Trophoblast cell (in vitro differentiated cells and primary cell): ENCODE measurements at regions not wholly inside any gene's neighbourhood (a gene's known extent, or its start where the extent isn't known, plus 50 kb on each side); places are given as distances from the start of the nearest gene placed in this dataset.

Experiments used
- DNase-seq, 2 donors: peaks; one replicate each; pipeline ENCODE4 v3.0.0-alpha.2; 2016
- H2AFZ ChIP-seq: 2 replicates; pipeline ENCODE4 v1.6.1; 2013; ENCODE audit warnings: low read length, moderate library complexity, mild to moderate bottlenecking; ENCODE audit not compliant: insufficient read depth, poor library complexity
- H2AK5ac ChIP-seq: 2 replicates; pipeline ENCODE4 v1.6.1; 2013; ENCODE audit warnings: mild to moderate bottlenecking, low read length
- H2BK120ac ChIP-seq: 2 replicates; pipeline ENCODE4 v1.6.1; 2013; ENCODE audit warnings: low read length, mild to moderate bottlenecking, moderate library complexity; ENCODE audit not compliant: insufficient read depth, poor library complexity
- H2BK12ac ChIP-seq: 2 replicates; pipeline ENCODE4 v1.6.1; 2013; ENCODE audit warnings: mild to moderate bottlenecking, low read length, moderate library complexity
- H2BK5ac ChIP-seq: 2 replicates; pipeline ENCODE4 v1.6.1; 2013; ENCODE audit warnings: low read length, low read depth, moderate library complexity, mild to moderate bottlenecking; ENCODE audit not compliant: poor library complexity
- H3K14ac ChIP-seq: 2 replicates; pipeline ENCODE4 v1.6.1; 2013; ENCODE audit warnings: mild to moderate bottlenecking, low read length
- H3K18ac ChIP-seq: 2 replicates; pipeline ENCODE4 v1.6.1; 2013; ENCODE audit warnings: mild to moderate bottlenecking, low read length
- H3K23ac ChIP-seq: 2 replicates; pipeline ENCODE4 v1.6.1; 2013; ENCODE audit warnings: low read length
- H3K27ac ChIP-seq: 2 replicates; pipeline ENCODE4 v1.5.1; 2013; ENCODE audit warnings: low read depth, mild to moderate bottlenecking, inconsistent platforms, low read length, moderate library complexity
- H3K27me3 ChIP-seq: 2 replicates; pipeline ENCODE4 v1.6.1; 2013; ENCODE audit warnings: inconsistent platforms, mild to moderate bottlenecking, low read length, moderate library complexity; ENCODE audit not compliant: insufficient read depth
- H3K36me3 ChIP-seq, 2 experiments: 1 replicate in 1 of 2; 2 replicates in 1 of 2; pipeline ENCODE4 v1.6.1; 2013; ENCODE audit warnings: low read length in 2 of 2, mild to moderate bottlenecking in 2 of 2, moderate library complexity in 1 of 2; ENCODE audit not compliant: insufficient read depth in 2 of 2, control insufficient read depth in 1 of 2
- H3K4ac ChIP-seq: 2 replicates; pipeline ENCODE4 v1.6.1; 2013; ENCODE audit warnings: low read depth, mild to moderate bottlenecking, low read length, moderate library complexity
- H3K4me1 ChIP-seq, 2 experiments: 1 replicate in 1 of 2; 2 replicates in 1 of 2; pipeline ENCODE4 v1.6.1; 2013; ENCODE audit warnings: low read length in 2 of 2, mild to moderate bottlenecking in 2 of 2, moderate library complexity in 1 of 2; ENCODE audit not compliant: insufficient read depth in 2 of 2, control insufficient read depth in 1 of 2
- H3K4me2 ChIP-seq: 2 replicates; pipeline ENCODE4 v1.6.1; 2013; ENCODE audit warnings: inconsistent platforms, mild to moderate bottlenecking, low read length, moderate library complexity
- H3K4me3 ChIP-seq: 2 replicates; pipeline ENCODE4 v1.5.1; 2013; ENCODE audit warnings: mild to moderate bottlenecking, low read depth, low read length, inconsistent platforms
- H3K79me1 ChIP-seq: one replicate; pipeline ENCODE4 v1.6.1; 2013; ENCODE audit warnings: low read length
- H3K79me2 ChIP-seq: 2 replicates; pipeline ENCODE4 v1.6.1; 2013; ENCODE audit warnings: low read length, mild to moderate bottlenecking; ENCODE audit not compliant: control insufficient read depth, insufficient read depth, poor library complexity
- H3K9ac ChIP-seq: 2 replicates; pipeline ENCODE4 v1.6.1; 2013; ENCODE audit warnings: mild to moderate bottlenecking, low read length
- H3K9me3 ChIP-seq: 2 replicates; pipeline ENCODE4 v1.6.1; 2013; ENCODE audit warnings: low read depth, mild to moderate bottlenecking, control low read depth, inconsistent platforms, low read length; ENCODE audit not compliant: insufficient read depth
- H4K12ac ChIP-seq: 2 replicates; pipeline ENCODE4 v1.6.1; 2013; ENCODE audit warnings: low read depth, mild to moderate bottlenecking, low read length, moderate library complexity
- H4K8ac ChIP-seq: 2 replicates; pipeline ENCODE4 v1.6.1; 2013; ENCODE audit warnings: low read depth, mild to moderate bottlenecking, low read length, moderate library complexity
- H4K91ac ChIP-seq: one replicate; pipeline ENCODE4 v1.6.1; 2013; ENCODE audit warnings: low read depth, mild to moderate bottlenecking, low read length, moderate library complexity
- WGBS: extraction: QIAGEN DNeasy Blood & Tissue Kit; methylation state at CpG from one replicate; pipeline ENCODE4 v1.1.7; 2013; ENCODE audit warnings: missing lambda C conversion rate; ENCODE audit not compliant: insufficient read length, insufficient coverage; ENCODE audit errors: extremely low coverage; 5-methylcytosine and 5-hydroxymethylcytosine counted together

DNA sequence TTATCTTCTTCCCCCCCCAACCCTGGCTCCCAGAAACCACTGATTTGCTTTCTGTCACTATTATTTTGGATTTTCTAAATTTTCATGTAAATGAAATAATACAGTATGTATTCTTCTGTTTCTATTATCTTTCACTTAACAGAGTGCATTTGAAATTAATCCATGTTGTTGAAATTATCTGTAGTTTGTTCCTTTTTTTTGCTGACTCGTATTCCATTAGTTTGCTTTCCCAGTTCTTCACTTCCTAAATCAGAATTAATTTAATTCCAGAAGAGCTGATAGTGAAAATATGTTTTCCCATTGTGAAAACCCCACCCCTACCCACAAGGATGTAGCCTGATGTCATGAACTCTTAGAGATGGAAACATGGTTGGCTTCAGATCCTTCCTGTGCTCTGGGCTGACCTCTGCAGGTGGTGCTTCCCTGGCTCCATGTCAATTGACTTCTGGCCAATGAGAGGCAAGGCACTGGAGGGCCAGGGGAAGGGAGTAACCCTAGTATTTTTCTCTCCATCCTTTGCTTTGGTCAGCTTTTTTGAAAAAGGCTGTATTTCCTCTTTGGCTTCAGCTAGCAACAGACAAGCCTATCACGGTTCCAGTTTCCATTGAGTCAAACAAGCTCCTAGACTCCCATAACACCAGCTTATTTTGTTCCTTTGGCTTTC lies 244.4 kb upstream of the HSF2 start:
- H3K79me2 ChIP-seq, result no peaks in the 10 kb centered on the region
- H2AK5ac ChIP-seq, result no peak overlapping the region
- WGBS, result no CpG with 5 or more reads among the region's 2 CpGs
- no peak overlapping the region for H2BK12ac ChIP-seq
- H3K4me2 ChIP-seq, result no peak overlapping the region
- no peaks in the 10 kb centered on the region for H3K4me1 ChIP-seq
- no peak overlapping the region for H3K9ac ChIP-seq
- no peak overlapping the region for H3K4me3 ChIP-seq
- no peak overlapping the region for H3K27ac ChIP-seq
- H4K8ac ChIP-seq, result no peak overlapping the region
- no peaks in the 10 kb centered on the region for H3K9me3 ChIP-seq
- H3K23ac ChIP-seq, result no peak overlapping the region
- no peak overlapping the region for H2BK120ac ChIP-seq
- no peak overlapping the region for H3K18ac ChIP-seq
- H3K36me3 ChIP-seq, result no peaks in the 10 kb centered on the region
- no peak overlapping the region for H4K12ac ChIP-seq
- H3K79me1 ChIP-seq, result no peaks in the 10 kb centered on the region
- no peaks in the 10 kb centered on the region for H3K27me3 ChIP-seq
- no peak overlapping the region for H3K14ac ChIP-seq
- no peak overlapping the region for H4K91ac ChIP-seq
- no peak overlapping the region for H2AFZ ChIP-seq
- H3K4ac ChIP-seq, result no peak overlapping the region
- no peak overlapping the region for H2BK5ac ChIP-seq
- DNase-seq, result no peak

DNA sequence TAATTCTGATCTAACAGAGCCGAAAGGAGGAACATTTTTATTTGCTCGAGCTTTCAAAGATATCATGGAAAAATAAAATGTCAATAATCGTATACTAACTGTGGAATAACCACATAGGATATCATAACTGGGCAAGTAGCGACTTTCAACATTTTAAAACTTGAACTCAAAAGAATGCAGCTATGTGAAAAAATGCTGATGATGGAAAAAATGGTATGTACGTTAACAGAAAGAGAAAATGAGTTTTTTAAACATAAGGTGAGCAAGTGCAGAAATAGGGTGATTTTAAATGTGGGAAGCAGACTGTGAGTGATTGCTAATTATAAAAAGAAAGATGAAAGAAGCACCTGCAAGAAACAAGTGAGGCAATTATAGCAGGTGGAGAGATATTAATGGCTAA lies 238.3 kb upstream of the HSF2 start:
- no peak overlapping the region for H3K18ac ChIP-seq
- no peak overlapping the region for H3K23ac ChIP-seq
- H3K36me3 ChIP-seq, result no peaks in the 10 kb centered on the region
- H3K14ac ChIP-seq, result no peak overlapping the region
- no peak overlapping the region for H3K4me2 ChIP-seq
- 100% methylated on average over 1 of the region's 5 CpGs for WGBS
- no peak overlapping the region for H3K4ac ChIP-seq
- no peak overlapping the region for H3K9ac ChIP-seq
- no peak overlapping the region for H2BK5ac ChIP-seq
- H2BK12ac ChIP-seq, result no peak overlapping the region
- H2AK5ac ChIP-seq, result no peak overlapping the region
- no peak overlapping the region for H3K4me3 ChIP-seq
- H3K9me3 ChIP-seq, result no peaks in the 10 kb centered on the region
- H4K12ac ChIP-seq, result no peak overlapping the region
- no peak overlapping the region for H2AFZ ChIP-seq
- no peak overlapping the region for H4K91ac ChIP-seq
- H3K79me2 ChIP-seq, result no peaks in the 10 kb centered on the region
- H2BK120ac ChIP-seq, result no peak overlapping the region
- no peak overlapping the region for H3K27ac ChIP-seq
- H4K8ac ChIP-seq, result no peak overlapping the region
- no peaks in the 10 kb centered on the region for H3K27me3 ChIP-seq
- no peaks in the 10 kb centered on the region for H3K4me1 ChIP-seq
- no peak for DNase-seq
- no peaks in the 10 kb centered on the region for H3K79me1 ChIP-seq

DNA sequence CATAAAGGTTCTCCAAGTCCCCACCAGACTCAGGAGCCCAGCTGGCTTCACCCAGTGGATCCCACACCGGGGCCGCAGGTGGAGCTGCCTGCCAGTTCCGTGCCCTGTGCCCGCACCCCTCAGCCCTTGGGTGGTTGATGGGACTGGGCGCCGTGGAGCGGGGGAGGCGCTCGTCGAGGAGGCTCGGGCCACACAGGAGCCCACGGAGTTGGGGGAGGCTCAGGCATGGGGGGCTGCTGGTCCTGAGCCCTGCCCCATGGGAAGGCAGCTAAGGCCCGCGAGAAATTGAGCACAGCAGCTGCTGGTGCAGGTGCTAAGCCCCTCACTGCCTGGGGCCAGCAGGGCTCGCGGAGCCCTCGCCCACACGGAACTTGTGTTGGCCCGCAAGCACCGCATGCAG lies 234.4 kb upstream of the HSF2 start:
- H3K18ac ChIP-seq, result no peak overlapping the region
- H3K4me2 ChIP-seq, result no peak overlapping the region
- no peaks in the 10 kb centered on the region for H3K79me2 ChIP-seq
- H3K4ac ChIP-seq, result no peak overlapping the region
- no peak overlapping the region for H4K12ac ChIP-seq
- no peak overlapping the region for H2AK5ac ChIP-seq
- no peaks in the 10 kb centered on the region for H3K79me1 ChIP-seq
- DNase-seq, result no peak
- H3K14ac ChIP-seq, result no peak overlapping the region
- no peak overlapping the region for H3K4me3 ChIP-seq
- no peak overlapping the region for H2BK12ac ChIP-seq
- no peaks in the 10 kb centered on the region for H3K4me1 ChIP-seq
- no peak overlapping the region for H2BK5ac ChIP-seq
- H4K91ac ChIP-seq, result no peak overlapping the region
- H3K9me3 ChIP-seq, result no peaks in the 10 kb centered on the region
- WGBS, result no CpG with 5 or more reads among the region's 20 CpGs
- no peak overlapping the region for H2AFZ ChIP-seq
- no peak overlapping the region for H3K9ac ChIP-seq
- H3K23ac ChIP-seq, result no peak overlapping the region
- H3K27ac ChIP-seq, result no peak overlapping the region
- H3K36me3 ChIP-seq, result no peaks in the 10 kb centered on the region
- H4K8ac ChIP-seq, result no peak overlapping the region
- no peak overlapping the region for H2BK120ac ChIP-seq
- H3K27me3 ChIP-seq, result no peaks in the 10 kb centered on the region

DNA sequence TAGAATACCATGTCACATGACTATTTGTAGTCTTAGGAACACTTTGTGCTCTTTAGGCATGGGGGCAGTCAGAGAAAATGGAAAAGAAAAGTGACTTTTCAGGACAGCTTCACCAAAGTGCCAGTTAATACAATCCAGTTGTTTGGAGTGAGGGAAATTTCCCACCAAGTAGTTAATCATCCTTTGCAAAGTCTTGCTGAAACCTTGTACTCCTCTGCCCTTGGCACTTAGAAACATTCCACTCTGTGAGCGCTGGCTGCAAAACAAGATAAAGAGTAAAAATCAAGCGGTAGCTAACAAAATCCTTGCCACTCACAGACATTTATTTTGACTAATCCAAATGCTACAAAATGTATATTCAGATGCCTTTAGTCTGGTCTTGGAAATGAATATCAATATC lies 229.2 kb upstream of the HSF2 start:
- Histone ChIP-seq H3K9ac (no peak overlapping the region), H3K27ac (no peak overlapping the region), H3K23ac (no peak overlapping the region), H3K36me3 (no peaks in the 10 kb centered on the region), H2AFZ (no peak overlapping the region), H2BK12ac (no peak overlapping the region), H3K4ac (no peak overlapping the region), H2BK5ac (no peak overlapping the region), H3K14ac (no peak overlapping the region), H3K4me3 (no peak overlapping the region), H3K18ac (no peak overlapping the region), H3K79me1 (no peaks in the 10 kb centered on the region), H2BK120ac (no peak overlapping the region), H3K79me2 (no peaks in the 10 kb centered on the region), H3K27me3 (no peaks in the 10 kb centered on the region), H3K4me2 (no peak overlapping the region), H4K12ac (no peak overlapping the region), H3K9me3 (no peaks in the 10 kb centered on the region), H3K4me1 (no peaks in the 10 kb centered on the region), H2AK5ac (no peak overlapping the region), H4K8ac (no peak overlapping the region), H4K91ac (no peak overlapping the region)
- DNase-seq, result no peak
- no CpG with 5 or more reads among the region's 2 CpGs for WGBS
